ENCODE measurements at regions not wholly inside any gene's neighbourhood (a gene's known extent, or its start where the extent isn't known, plus 50 kb on each side); places are given as distances from the start of the nearest gene placed in this dataset.

GRCh38 chr12:116404913-116405611, 127.6 kb upstream of the MED13L start:
- no peak for DNase-seq

GRCh38 chr12:116406529-116406928, 129.0 kb upstream of the MED13L start:
- no peak for DNase-seq

GRCh38 chr12:116408489-116409250, 131.2 kb upstream of the MED13L start:
- DNase-seq = no peak

- DNase-seq = no peak
Measured at GRCh38 chr12:116411977-116412376, 134.5 kb upstream of the MED13L start.

- no peak for DNase-seq
Measured at GRCh38 chr12:116414891-116415290, 137.4 kb upstream of the MED13L start.

GRCh38 chr12:116415408-116416108, 138.1 kb upstream of the MED13L start:
- DNase-seq = no peak

- DNase-seq = no peak
Measured at GRCh38 chr12:116416166-116416565, 138.7 kb upstream of the MED13L start.

- no peak for DNase-seq
Measured at GRCh38 chr12:116418551-116418950, 140.6 kb upstream of the MAP1LC3B2 start.

- no peak for DNase-seq
Measured at GRCh38 chr12:116420227-116420880, 138.8 kb upstream of the MAP1LC3B2 start.

- DNase-seq = no peak
Measured at GRCh38 chr12:116421785-116422538, 137.2 kb upstream of the MAP1LC3B2 start.

GRCh38 chr12:116423094-116423493, 136.1 kb upstream of the MAP1LC3B2 start:
- no peak for DNase-seq

- no peak for DNase-seq
Measured at GRCh38 chr12:116425256-116426193, 133.7 kb upstream of the MAP1LC3B2 start.

- DNase-seq = no peak
Measured at GRCh38 chr12:116426391-116427136, 132.6 kb upstream of the MAP1LC3B2 start.

GRCh38 chr12:116427200-116427930, 131.8 kb upstream of the MAP1LC3B2 start:
- no peak for DNase-seq

- DNase-seq = no peak
Measured at GRCh38 chr12:116429826-116430360, 129.3 kb upstream of the MAP1LC3B2 start.

- DNase-seq = no peak
Measured at GRCh38 chr12:116430911-116431565, 128.1 kb upstream of the MAP1LC3B2 start.

GRCh38 chr12:116431677-116432300, 127.4 kb upstream of the MAP1LC3B2 start:
- DNase-seq = no peak

- DNase-seq = no peak
Measured at GRCh38 chr12:116432314-116432750, 126.8 kb upstream of the MAP1LC3B2 start.
